Activated CD4-positive, CD25-positive, alpha-beta regulatory T cell treated with anti-CD3 and anti-CD28 coated beads, Interleukin-2, amount 50 U/mL, for 72 hours (primary cell): ENCODE measurements at regions not wholly inside any gene's neighbourhood (a gene's known extent, or its start where the extent isn't known, plus 50 kb on each side); places are given as distances from the start of the nearest gene placed in this dataset.

Experiments used
- DNase-seq: peaks from one replicate; pipeline ENCODE4 v3.0.0; 2021

- DNase-seq = no peak
Measured at GRCh38 chr14:101184104-101184455, 280.6 kb upstream of the RTL1 start.

- no peak for DNase-seq
Measured at GRCh38 chr14:101184572-101184971, 281.1 kb upstream of the RTL1 start.

- DNase-seq = no peak
Measured at GRCh38 chr14:101185073-101185835, 281.7 kb upstream of the RTL1 start.

GRCh38 chr14:101185946-101186345 lies 282.4 kb upstream of the RTL1 start:
- DNase-seq = no peak

- DNase-seq = no peak
Measured at GRCh38 chr14:101186544-101186943, 283.0 kb upstream of the RTL1 start.

GRCh38 chr14:101186992-101187815 lies 283.7 kb upstream of the RTL1 start:
- DNase-seq = no peak

GRCh38 chr14:101187816-101188570 lies 284.5 kb upstream of the RTL1 start:
- no peak for DNase-seq

GRCh38 chr14:101188571-101188915 lies 285.0 kb upstream of the RTL1 start:
- DNase-seq = no peak

- DNase-seq = no peak
Measured at GRCh38 chr14:101189266-101189665, 285.7 kb upstream of the RTL1 start.

- no peak for DNase-seq
Measured at GRCh38 chr14:101189962-101190560, 286.5 kb upstream of the RTL1 start.

- no peak for DNase-seq
Measured at GRCh38 chr14:101191101-101191720, 287.7 kb upstream of the RTL1 start.

- no peak for DNase-seq
Measured at GRCh38 chr14:101191721-101192660, 288.5 kb upstream of the RTL1 start.

GRCh38 chr14:101192661-101193000 lies 289.1 kb upstream of the RTL1 start:
- no peak for DNase-seq

- no peak for DNase-seq
Measured at GRCh38 chr14:101193106-101193844, 289.8 kb upstream of the RTL1 start.

GRCh38 chr14:101193845-101194372 lies 290.4 kb upstream of the RTL1 start:
- no peak for DNase-seq

GRCh38 chr14:101194373-101195308 lies 291.1 kb upstream of the RTL1 start:
- no peak for DNase-seq

GRCh38 chr14:101195309-101195901 lies 291.9 kb upstream of the RTL1 start:
- no peak for DNase-seq

- no peak for DNase-seq
Measured at GRCh38 chr14:101196051-101196712, 292.7 kb upstream of the RTL1 start.
